NCI-H524 treated with DMSO at 0.1 percent for 48 hours (cell line): ENCODE measurements at regions not wholly inside any gene's neighbourhood (a gene's known extent, or its start where the extent isn't known, plus 50 kb on each side); places are given as distances from the start of the nearest gene placed in this dataset.

Source experiments
- DNase-seq: peaks from one replicate; lab custom pipeline; 2025; lab: John Stamatoyannopoulos, UW

DNA sequence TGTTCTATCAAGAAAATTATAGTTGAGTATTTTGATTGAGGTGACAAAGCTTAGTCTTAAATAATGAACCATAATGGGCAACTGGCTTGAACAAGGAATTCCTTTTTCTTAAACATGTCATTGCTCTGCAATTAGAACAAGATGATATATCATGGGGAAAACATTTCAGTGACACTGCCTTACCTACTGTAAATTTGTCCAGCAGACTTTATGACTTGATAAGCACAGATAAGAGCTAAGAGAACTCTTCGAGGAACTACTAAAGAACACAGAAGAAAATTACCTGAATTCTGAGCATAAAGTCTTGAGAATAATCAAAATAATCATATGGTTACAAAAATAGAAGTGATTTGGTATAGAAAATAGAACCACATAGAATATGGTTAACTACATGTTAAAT is 257.8 kb downstream of the PDHA2 start:
- no peak for DNase-seq

DNA sequence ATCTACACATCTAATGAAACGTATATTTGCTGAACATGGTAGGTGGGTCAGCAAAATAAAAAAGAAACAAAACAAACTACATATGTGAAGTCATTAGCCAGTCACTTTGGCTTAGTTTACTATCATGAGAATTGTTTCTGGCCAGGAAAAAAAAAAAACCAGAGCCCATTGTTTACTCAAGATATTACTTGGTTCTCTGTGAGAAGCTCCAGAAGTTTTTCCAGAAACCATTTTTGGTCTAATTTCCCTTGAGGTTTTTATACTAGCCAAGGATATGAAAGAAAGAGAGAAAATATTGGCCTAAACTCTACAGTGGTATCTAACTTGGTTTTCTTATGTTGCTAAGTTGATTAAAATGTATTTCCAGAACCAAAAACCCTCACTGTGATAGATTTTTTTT is 259.1 kb downstream of the PDHA2 start:
- no peak for DNase-seq

GRCh38 chr4:96102541-96103026 is 262.7 kb downstream of the PDHA2 start:
- no peak for DNase-seq

DNA sequence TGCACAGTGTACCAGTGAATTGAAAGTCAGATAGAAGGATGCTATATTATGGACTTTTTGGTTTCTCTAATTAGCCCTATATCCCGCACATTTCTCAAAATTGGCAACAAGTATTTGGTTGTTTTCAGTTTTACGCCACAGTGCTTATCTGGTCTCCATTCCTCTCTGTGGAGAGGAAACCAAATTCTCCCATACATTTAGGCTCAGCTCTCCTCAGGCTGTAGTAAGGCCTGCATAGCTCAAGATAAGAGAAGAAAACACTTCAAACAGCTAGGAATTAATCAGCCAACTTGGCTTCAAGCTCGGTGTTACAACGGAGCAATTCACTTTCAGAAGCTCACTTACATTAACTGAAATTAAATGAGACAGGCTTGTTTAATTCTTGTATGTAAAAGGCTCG is 263.2 kb downstream of the PDHA2 start:
- no peak for DNase-seq

- DNase-seq, result no peak
Observed at GRCh38 chr4:96108146-96108545, 268.3 kb downstream of the PDHA2 start.

DNA sequence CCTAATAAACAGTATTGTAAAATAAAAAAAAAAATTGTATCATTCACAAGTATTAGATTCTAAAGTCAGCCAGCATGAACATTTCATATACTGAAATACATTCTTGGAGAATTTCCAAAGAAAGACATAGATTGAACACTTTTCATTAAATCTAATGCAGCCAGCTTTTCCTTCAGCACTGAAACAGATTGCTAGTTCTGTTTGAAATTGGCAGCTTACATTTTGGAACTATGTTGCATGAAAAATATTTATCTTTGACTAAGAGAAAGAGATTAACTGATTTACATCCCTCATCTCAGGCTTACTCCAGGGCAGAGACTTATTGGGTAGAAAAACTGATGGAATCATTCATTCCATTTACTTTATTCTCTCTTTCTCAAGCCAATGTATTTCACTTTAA is 272.7 kb downstream of the PDHA2 start:
- no peak for DNase-seq

GRCh38 chr4:96120206-96120605 is 280.3 kb downstream of the PDHA2 start:
- no peak for DNase-seq

DNA sequence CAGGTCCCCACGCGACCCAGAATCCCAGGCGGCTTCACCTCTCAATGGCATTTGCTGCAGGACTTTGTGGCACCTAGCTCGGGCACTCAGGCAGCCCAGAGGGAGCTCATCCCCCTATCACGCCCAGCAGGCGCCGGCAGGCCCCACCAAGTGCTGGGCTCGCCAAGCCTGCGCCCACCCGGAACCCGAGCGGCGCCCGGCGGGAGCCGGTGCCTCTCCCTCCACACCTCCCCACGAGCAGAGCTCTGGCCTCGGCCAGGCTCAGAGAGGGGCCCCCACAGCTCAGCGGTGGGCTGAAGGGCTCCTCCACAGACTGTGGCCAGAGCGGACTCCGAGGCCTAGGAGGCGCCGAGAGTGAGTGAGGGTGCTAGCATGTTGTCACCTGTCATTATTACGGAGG is 286.3 kb downstream of the PDHA2 start:
- DNase-seq, result no peak

DNA sequence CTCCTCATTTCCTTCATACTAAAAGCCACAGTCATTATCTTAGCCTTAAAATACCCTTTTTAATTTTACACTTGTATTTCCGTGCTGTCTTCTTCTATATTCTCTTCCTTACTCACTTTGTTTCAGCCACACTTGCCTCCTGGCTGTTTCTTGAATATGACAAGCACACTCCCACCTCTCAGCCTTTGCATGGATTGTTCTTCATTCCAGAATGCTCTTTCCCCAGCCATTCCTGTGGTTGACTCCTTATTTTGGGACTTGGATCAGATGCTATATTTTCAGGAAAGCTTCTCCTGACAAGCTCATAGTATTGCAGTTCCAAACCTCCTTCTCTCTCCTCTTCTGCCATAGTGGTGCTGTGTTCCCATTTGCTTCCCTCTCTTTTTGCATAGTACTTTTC is 291.3 kb downstream of the PDHA2 start:
- DNase-seq, result no peak

GRCh38 chr4:96134806-96135205 is 294.9 kb downstream of the PDHA2 start:
- no peak for DNase-seq

GRCh38 chr4:96136056-96136455 is 296.2 kb downstream of the PDHA2 start:
- DNase-seq, result no peak

DNA sequence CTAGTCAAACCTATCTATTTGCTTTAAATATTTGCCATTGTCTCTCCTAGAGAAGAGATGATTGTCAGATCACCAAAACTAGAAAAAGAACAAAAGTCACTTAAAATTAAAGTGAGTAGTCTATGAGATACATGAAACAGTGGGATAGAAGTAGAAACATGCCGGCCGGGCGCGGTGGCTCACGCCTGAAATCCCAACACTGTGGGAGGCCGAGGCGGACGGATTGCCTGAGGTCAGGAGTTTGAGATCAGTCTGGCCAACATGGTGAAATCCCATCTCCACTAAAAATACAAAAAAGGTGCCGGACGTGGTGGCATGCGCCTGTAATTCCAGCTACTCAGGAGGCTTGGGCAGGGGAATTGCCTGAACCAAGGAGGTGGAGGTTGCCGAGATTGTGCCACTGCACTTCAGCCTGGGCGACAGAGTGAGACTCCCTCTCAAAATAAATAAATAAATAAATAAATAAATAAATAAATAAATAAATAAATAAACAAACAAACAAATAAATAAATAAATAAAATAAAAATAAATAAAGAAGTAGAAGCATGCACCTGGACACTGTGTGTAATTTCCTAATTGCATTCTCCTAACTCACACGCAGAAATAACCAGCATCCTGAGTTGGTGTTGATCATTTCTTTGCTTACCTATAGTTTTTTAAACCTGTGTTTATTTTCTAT is 299.5 kb downstream of the PDHA2 start:
- no peak for DNase-seq

DNA sequence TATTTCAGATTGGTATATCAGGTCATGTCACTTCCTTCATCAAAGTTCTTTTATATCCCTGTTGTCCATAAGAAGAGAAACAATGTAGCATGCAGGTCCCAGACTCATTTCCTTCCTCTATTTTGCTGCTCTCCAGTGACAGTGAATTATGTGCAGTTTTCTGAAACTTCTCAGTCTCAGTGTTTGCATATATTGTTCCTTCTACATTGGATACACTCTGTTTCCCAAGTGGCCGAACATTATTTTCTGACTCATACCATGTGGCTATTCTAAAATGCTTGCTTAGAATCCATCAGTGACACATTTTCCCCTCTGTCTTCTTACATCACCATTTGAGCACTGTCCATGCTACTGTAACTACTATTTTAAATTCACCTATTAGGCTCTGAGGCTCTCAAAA is 305.7 kb downstream of the PDHA2 start:
- DNase-seq, result no peak

DNA sequence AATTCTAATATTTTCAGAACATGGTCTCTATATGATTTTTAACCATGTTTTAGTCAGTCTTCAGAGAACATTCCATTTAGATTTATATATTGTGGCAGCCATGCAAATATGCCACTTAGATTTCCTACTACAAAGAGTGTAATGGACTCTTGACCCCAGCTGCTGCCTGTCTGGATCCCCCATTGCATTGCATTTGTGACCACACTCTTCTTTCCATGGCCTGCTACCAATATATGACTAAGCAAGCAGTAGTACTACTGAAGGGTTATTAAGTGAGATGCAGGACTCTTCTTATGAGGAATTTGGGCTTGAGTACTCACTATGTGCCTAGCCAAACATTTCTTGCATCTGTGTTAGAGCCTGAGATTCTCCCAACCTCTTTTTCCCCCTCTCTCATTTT is 306.8 kb downstream of the PDHA2 start:
- DNase-seq, result no peak

- DNase-seq, result no peak
Observed at GRCh38 chr4:96149894-96150293, 310.0 kb downstream of the PDHA2 start.

DNA sequence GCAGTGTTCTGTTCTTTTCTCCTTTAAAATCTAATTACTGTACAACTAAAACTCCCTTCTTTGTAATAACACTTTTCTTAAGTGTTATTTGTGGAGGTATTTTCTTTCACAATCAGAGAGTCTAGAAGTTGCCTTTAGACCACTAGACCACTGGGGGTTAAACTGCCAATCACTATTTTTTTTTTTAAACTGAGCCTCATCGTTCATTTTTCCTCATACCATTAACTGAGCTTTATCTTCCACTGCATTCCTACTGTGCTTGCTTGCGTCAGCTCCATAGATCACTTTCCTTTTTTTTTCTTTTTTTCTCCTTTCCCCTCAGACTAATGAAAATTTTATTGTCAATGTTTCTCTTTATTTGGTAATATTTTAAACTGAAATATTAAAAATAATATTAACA is 310.6 kb downstream of the PDHA2 start:
- DNase-seq, result no peak

DNA sequence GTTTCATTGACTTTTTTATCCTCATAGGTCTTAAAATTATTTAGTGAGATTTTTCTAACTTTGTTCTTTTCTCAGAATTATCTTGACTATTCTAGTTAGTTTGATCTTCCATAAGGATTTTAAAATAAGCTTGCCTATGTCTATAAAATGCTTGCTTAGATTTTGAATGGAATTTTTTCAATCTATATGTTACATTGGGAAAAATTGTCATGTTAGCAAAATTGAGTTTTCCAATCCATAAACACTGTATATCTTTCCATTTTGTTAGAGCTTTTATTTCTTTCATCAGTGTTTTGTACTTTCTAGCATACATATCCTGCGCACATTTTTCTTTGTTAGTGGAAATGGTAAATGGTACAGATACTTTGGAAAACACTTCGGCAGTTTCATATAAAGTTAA is 312.9 kb downstream of the PDHA2 start:
- DNase-seq, result no peak

- no peak for DNase-seq
Observed at GRCh38 chr4:96154676-96155075, 314.8 kb downstream of the PDHA2 start.

DNA sequence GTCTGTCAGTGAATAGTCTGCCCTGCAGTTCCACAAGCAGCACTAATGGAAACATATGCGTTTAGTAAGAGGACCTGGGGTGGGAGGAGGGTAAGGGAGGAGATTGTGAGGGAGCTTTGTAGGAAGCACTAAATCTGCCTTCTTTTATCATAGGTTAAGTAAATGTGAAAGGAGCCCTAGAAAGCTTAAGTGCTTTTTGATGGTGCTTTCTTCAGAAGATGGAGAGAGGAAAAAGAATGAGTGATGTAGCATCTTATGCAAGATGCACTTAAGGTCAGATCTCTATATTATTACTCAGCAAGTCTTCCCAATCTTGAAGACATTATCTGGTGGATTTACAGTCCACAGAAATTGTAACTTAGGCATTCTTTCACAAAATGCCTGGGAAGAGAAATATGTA is 322.7 kb downstream of the PDHA2 start:
- DNase-seq, result no peak

GRCh38 chr4:96164814-96165351 is 325.0 kb downstream of the PDHA2 start:
- DNase-seq, result no peak

DNA sequence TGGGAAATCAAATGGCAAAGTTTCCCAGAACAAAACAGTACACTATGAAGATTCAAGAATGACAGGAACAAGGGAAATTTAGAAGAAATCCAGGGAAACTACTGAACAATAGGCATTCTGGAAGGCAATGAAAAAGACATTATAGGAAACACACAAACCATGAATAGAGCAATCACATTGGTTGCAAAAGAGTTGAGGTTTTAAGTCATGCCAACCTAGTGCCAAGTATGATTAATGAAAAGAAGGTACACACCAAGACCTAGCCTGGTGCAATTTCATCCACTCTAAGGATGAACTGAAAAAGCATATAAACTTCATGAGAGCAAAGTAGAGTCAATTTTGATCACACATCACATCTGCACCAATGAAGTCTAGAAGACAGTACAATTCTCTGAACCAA is 326.9 kb downstream of the PDHA2 start:
- no peak for DNase-seq

DNA sequence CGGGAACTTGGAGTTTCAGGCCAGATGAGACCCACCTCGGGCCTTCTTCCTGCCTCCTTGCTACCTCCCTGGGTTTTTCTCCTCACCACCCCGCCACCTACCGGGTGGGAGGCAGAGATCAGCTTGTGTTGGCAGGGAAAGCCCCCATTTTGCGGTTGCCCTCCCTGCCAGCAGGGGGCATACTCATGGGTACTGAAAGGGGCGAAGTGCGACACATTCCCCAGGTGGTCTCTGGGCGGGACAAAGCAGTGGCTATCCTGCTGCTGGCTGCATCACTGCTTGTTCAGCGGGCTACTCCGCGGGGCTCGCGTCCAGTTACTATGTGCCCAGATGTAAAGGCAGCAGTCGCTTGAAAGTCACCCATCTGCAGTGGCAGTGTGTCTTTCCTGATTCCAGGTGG is 330.3 kb downstream of the PDHA2 start:
- no peak for DNase-seq

DNA sequence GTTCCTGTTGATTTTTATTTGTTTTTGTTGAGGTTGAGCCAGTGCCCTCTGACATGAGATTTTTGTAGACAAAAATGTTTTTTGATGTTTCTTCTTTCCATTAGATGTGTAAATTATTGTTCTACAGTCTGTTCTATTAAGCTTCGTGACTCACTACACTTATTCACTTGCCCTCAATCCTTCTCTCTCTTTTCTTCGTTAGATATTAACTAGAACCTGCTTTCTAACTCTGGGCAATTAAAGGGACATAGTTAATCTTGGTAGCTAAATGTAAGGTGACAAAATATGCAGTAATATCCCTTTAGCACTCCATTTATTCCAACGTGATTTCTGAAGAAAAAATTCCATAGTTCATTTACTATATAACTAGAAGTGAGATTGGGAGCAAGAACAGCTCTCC is 333.9 kb downstream of the PDHA2 start:
- no peak for DNase-seq

- DNase-seq, result no peak
Observed at GRCh38 chr4:96175871-96176270, 336.0 kb downstream of the PDHA2 start.
